Astrocyte of the hippocampus (primary cell): ENCODE measurements at regions not wholly inside any gene's neighbourhood (a gene's known extent, or its start where the extent isn't known, plus 50 kb on each side); places are given as distances from the start of the nearest gene placed in this dataset.

ENCODE experiments used
- DNase-seq: peaks from one replicate; pipeline ENCODE4 v3.0.0; 2011; ENCODE audit warnings: low read depth, low spot score

DNA sequence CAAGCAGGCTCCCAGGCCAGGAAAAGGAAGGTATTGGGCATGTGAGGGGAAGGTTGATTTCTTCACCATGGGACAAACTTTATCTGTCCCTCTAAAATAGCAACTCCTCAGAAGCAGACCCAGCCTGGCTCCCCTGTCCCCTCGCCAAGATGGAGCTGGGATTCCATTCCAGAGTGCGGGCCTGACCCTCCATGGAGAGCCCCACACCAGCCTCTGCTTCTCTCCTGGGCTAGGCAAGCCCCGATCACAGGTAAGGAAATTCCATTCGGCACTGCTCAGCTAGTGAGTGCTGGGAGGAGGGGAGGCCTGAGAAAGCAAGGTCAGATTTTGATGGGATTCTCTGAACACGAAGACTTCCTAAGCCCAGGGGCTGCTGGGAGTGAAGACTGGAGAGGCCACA lies 98.4 kb downstream of the EFNB1 start:
- DNase-seq = no peak

GRCh38 chrX:68923147-68923546 lies 94.3 kb downstream of the EFNB1 start:
- no peak for DNase-seq

GRCh38 chrX:68922013-68922412 lies 93.2 kb downstream of the EFNB1 start:
- no peak for DNase-seq

DNA sequence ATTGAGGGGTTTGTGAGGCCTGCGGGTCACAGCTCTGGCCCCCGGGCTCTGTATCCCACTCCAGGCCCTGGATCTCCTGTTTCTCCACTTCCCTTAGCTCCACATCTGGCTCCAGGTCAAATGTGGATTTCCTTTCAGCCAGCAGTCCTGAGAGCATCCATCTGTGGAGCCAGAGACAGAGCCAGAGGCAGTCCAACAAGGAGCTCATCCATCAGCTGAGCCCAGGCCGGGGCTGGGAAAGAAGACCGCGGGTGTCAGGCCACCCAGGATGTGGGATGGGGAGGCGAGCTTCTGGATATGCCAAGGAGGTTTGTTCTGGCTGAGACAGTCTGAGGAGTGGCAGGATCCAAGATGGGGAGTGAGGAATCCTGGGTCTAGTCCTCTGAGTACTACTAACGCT lies 91.7 kb downstream of the EFNB1 start:
- no peak for DNase-seq

GRCh38 chrX:68919707-68920106 lies 90.9 kb downstream of the EFNB1 start:
- no peak for DNase-seq

- no peak for DNase-seq
Measured at GRCh38 chrX:68918202-68918601, 89.4 kb downstream of the EFNB1 start.

DNA sequence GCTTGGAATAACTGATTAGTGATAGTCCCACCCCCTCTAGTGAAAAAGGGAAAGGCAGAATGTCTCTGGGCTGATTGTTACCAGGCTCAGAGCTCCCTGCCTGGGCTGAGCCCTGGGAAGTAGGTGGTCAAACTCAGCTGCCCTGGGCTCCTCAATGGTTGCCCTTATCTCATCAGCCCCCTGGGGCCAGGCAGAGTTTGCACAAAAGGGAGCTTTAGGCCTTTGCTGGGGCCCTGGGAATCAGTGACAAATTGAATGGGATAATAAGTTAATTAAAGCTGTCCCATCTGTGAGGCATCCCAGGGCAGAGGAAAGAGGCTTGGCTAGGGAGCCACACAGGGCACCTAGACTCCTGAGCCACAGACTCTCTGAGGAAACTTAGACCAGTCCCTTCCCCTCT lies 89.0 kb downstream of the EFNB1 start:
- DNase-seq = no peak

DNA sequence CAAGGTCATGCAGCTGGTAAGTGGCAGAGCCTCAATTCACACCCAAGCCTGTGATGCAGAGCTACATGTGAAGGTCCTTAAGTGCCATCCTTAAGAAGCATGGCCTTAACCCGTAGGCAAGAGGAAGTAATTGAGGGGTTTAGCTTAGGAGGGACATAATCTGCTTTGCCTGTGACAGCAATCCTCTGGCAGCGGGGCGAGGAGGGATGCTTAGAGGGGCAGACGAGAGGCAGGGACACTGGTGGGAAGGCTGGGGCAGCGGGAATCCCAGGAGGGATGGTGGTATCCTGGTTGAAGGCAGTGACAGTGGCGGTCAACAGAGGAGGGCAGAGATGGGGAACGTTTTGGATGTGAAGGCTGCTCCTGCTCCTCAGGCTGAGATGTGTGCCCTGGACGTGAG lies 88.1 kb downstream of the EFNB1 start:
- DNase-seq = no peak

DNA sequence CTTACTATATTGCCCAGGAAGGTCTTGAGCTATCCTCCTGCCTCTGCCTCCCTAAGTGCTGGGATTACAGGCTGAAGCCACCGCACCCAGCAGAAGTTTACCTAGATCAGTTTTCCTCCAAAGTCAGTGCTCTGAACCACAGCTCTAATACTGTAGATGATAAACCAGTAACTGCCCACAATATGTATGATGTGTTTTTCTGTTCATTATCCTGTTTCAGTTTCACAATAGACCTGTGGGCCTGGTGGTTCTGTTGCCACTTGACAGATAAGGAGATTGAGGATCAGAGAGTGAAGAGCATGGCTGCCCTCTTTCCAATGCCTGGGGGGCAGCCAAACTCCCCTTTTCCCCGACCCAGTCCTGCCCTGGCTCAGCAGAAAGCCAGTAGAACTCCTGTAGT lies 87.0 kb downstream of the EFNB1 start:
- no peak for DNase-seq

GRCh38 chrX:68914479-68914946 lies 85.7 kb downstream of the EFNB1 start:
- DNase-seq = no peak

DNA sequence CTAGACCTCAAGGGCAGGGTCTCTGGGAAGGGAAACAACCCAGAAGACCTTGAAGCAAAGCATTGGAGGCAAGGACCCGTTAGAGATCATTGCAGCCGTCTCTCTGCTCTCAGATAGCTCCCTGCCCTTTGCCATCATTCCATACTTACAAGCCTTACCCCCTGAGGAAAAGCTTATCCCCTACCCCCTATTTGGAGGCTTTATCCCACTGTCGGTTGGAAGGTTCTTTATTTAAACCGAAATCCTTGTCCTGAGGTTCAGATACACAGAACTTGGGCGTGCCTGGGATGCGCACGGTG lies 84.4 kb downstream of the EFNB1 start:
- DNase-seq = no peak

GRCh38 chrX:68912113-68912512 lies 83.3 kb downstream of the EFNB1 start:
- peak; percentile 51 for DNase-seq

DNA sequence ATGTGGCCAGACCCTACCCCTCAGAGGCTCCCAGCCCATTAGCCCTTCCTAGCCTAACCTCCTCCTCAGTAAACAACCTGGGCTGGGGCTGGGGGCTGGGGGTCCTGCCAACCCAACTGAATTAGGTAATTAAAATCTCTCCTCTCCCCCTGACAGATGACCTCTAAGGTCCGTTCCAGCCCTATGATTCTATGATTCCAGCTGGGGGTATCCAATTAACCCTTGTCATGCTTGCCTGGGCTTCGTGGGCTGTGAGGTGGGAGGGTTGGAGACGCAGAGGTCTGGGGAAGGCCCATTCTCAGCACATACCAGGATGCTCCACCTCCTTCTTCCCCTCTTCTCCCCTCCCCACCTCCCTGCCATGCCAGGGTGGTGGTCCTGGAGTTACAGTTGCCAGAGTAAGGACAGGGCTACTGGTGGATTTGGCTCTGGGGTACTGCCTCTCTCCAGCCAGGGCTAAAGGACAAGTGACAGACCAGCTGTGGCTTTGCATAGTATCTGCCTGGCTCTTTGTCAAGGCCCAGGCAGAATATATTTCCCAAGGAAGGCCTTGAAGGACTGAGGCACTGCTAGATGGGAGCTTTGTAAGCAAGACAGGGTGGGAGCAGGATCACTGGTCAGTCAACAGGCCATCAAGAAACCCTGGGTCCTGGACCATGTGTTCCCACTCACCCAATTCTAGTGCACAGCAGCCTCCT lies 82.1 kb downstream of the EFNB1 start:
- no peak for DNase-seq

DNA sequence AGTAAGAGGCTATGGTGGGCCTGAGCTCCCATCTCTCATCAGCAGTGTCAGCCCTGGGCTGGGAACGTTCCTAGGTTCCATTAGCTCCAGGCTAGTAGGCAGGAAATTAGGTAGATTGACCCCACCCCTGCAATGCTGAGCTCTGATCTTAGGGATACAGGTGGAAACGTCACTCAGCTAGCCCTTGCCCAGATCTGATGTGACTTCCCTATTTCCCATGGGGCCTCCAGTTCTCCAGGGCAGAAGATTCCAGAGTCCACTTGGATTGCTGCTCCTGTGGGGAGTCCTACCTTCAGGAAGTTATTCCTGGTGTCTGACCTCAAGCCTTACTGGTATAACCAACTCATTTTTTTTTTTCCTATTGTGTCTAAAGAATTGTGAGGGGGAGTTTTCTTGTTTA lies 81.1 kb downstream of the EFNB1 start:
- no peak for DNase-seq

DNA sequence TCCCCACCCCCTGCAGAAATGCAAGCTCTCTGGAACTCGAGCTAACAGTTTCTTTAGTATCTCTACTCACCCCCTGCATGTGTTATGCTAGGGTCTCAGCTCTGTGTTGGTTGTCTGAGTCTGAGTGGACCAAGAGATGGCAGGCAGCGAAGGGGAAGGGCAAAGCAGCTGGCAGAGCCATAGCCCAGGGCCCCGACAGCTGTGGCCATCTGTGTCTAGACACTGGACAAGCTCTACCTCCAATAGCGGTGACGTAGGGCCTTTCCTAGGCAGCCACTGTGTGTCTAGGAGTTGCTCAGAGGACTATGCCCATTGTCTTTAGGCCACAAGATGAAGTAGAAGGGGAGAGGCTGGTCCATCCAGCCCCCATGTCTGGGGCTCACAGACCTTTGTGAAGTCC lies 79.2 kb downstream of the EFNB1 start:
- DNase-seq = no peak

- DNase-seq = no peak
Measured at GRCh38 chrX:68902706-68903504, 74.1 kb downstream of the EFNB1 start.

DNA sequence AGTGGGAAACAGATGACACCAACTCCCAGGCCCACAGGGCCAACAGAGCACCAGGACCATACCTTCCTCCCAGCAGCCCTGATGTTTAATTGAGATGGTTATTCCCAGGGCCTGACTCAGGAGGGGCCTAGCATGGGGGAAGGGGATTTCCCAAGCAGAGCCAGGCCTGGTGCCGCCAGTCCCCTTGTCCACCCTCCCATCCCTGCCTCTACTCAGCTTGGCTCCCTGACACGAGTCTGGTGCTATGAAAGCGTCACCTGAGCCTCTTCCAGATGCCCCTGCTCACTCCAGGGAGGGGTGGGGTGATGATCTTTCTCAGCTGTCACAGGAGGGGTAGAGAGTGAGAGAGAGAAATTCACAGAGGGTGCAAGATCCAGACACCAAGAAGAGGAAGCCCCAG lies 72.7 kb downstream of the EFNB1 start:
- DNase-seq = no peak

- DNase-seq = no peak
Measured at GRCh38 chrX:68898598-68898997, 69.8 kb downstream of the EFNB1 start.

- DNase-seq = no peak
Measured at GRCh38 chrX:68897118-68897945, 68.5 kb downstream of the EFNB1 start.

- DNase-seq = no peak
Measured at GRCh38 chrX:68896581-68896980, 67.8 kb downstream of the EFNB1 start.

DNA sequence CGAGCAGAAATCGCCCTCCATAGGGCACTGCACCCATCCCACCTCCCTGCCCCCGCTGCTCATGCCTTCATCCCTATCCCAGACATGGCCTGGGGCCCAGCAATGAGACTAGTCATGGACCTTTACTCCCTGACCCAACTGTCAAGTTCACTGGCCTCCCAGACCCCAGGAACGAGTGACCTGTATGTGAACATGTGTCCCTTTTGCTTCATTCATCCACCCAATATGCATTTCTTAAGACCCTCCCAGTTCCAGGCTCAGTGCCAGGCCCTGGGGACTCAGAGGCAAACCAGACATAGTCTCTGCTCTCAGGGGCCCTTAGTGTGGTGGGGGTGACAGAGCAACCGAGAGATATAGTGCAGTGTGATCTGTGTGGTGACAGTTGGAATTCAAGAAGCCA lies 67.0 kb downstream of the EFNB1 start:
- peak; percentile 14 for DNase-seq

DNA sequence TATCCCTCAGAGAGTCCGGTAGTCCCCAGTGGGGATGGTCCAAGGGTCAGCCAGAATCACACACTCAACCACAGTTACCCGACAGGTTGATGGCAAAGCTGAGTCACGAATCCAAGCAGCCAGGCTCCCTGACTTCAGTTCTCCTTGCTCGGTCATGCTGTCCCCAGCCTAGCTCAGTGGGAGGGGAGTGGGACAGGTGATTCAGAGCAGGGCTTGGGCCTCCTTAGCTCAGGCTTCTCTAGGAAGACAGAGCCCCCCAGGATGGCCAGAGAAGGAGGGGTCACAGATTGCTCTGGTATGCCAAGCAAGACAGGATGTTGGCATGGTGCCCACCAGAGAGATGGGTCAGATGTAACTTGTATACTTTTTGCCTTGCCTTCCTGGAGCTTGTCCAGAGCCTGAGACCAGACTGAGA lies 66.5 kb downstream of the EFNB1 start:
- no peak for DNase-seq
